K562 (cell line): ENCODE measurements at regions not wholly inside any gene's neighbourhood (a gene's known extent, or its start where the extent isn't known, plus 50 kb on each side); places are given as distances from the start of the nearest gene placed in this dataset.

ENCODE experiments used
- ATAC-seq: fragments of 200-7000 bp; cut with Tn5 transposase; 3 replicates; pipeline ENCODE4 v1.9.1; 2020; ENCODE audit warnings: moderate library complexity
- BruUV-seq: library from RNA; stranded (reverse); fragments of 400-500 nt; replicated peaks from 2 replicates; lab custom pipeline; 2021; lab: Mats Ljungman, UMichigan
- CTCF ChIA-PET: fragments of 300-600 bp; formaldehyde crosslinking; extraction: SDS; loops from one replicate; lab custom pipeline; 2021; ENCODE audit warnings: low intra/inter-chr PET ratio; lab: Yijun Ruan, JAX
- POLR2A ChIA-PET: fragments of 300-600, 350-650 bp; sonication (Branson Sonifier 250); formaldehyde crosslinking; extraction: SDS; loops from one replicate; lab custom pipeline; 2021; ENCODE audit warnings: antibody characterized with exemption, inconsistent platforms; lab: Yijun Ruan, JAX
- DNase-seq, 4 experiments: peaks; one replicate each; pipeline versions ENCODE4 v3.0.0 to v3.0.0-alpha.2; 2011 to 2018; ENCODE audit warnings: low spot score in 3 of 4, mixed read lengths in 3 of 4; ENCODE audit errors: extremely low read depth in 1 of 4
- FAIRE-seq: peaks from 2 replicates; lab custom pipeline; 2011; peaks lifted over from hg19 to GRCh38; lab: Jason Lieb, UNC
- H2AFZ ChIP-seq: 2 replicates; pipeline ENCODE4 v1.6.0; 2011; ENCODE audit warnings: low read depth, low read length, control low read depth, inconsistent platforms
- H3K27ac ChIP-seq: fragments of 200-600 bp; 3 replicates; pipeline ENCODE4 v1.8.0; 2011; ENCODE audit warnings: low read depth, mild to moderate bottlenecking, control low read depth, inconsistent platforms, low read length, moderate library complexity, mixed read lengths; ENCODE audit errors: extremely low read depth
- H3K27me3 ChIP-seq, 2 experiments: fragments of 300-600 bp in 1 of 2; 2 replicates in 1 of 2; 3 replicates in 1 of 2; pipeline versions ENCODE4 v1.6.0 to v1.8.0; 2011; ENCODE audit warnings: inconsistent platforms in 2 of 2, low read length in 2 of 2, mild to moderate bottlenecking in 1 of 2, mixed read lengths in 1 of 2, moderate library complexity in 1 of 2; ENCODE audit not compliant: control insufficient read depth in 2 of 2, insufficient read depth in 2 of 2
- H3K36me3 ChIP-seq: fragments of 300-600 bp; 3 replicates; pipeline ENCODE4 v1.8.0; 2011; ENCODE audit warnings: mild to moderate bottlenecking, low read length, inconsistent platforms; ENCODE audit not compliant: control insufficient read depth, insufficient read depth
- H3K4me1 ChIP-seq, 2 experiments: fragments of 200-600 bp in 1 of 2; replicated peaks in 1 of 2; 2 replicates in 1 of 2; 3 replicates in 1 of 2; pipeline versions ENCODE4 v1.5.1 to v1.8.0; 2011; ENCODE audit warnings: inconsistent platforms in 2 of 2, low read length in 2 of 2, mild to moderate bottlenecking in 1 of 2, mixed read lengths in 1 of 2, moderate library complexity in 1 of 2; ENCODE audit not compliant: control insufficient read depth in 2 of 2, insufficient read depth in 2 of 2
- H3K4me2 ChIP-seq: 2 replicates; pipeline ENCODE4 v1.6.1; 2011; ENCODE audit warnings: low read length, control low read depth, inconsistent platforms, mixed read lengths; ENCODE audit not compliant: insufficient read depth
- H3K4me3 ChIP-seq: fragments of 200-600 bp; sonication (generic), shearing (Covaris generic); 2 replicates; pipeline ENCODE4 v1.5.1; 2016; ENCODE audit warnings: control low read depth, inconsistent platforms
- H3K79me2 ChIP-seq: fragments of 200-600 bp; 3 replicates; pipeline ENCODE4 v1.8.0; 2011; ENCODE audit warnings: low read length, inconsistent platforms; ENCODE audit not compliant: control insufficient read depth, insufficient read depth
- H3K9ac ChIP-seq, 2 experiments: 2 replicates each; pipeline versions ENCODE4 v1.6.0 to v1.6.1; 2011; ENCODE audit warnings: low read depth in 2 of 2, low read length in 2 of 2, control low read depth in 1 of 2, inconsistent platforms in 1 of 2, mild to moderate bottlenecking in 1 of 2, mixed read lengths in 1 of 2; ENCODE audit not compliant: insufficient read depth in 1 of 2
- H3K9me1 ChIP-seq: one replicate; pipeline ENCODE4 v1.6.0; 2011; ENCODE audit warnings: inconsistent platforms, mild to moderate bottlenecking, low read length, moderate library complexity; ENCODE audit not compliant: control insufficient read depth, insufficient read depth
- H3K9me3 ChIP-seq: replicated peaks from 2 replicates; pipeline ENCODE4 v1.5.1; 2011; ENCODE audit warnings: low read depth, low read length, inconsistent platforms; ENCODE audit not compliant: control insufficient read depth, insufficient read depth
- H4K20me1 ChIP-seq: replicated peaks from 2 replicates; pipeline ENCODE4 v1.6.1; 2011; ENCODE audit warnings: low read length, inconsistent platforms, mixed read lengths; ENCODE audit not compliant: control insufficient read depth, insufficient read depth
- BCL6 ChIP-seq: fragments of 250-450 bp; sonication (Bioruptor Pico); IDR thresholded peaks from 2 replicates; pipeline ENCODE4 v1.4.0; 2020
- ETV5 ChIP-seq: sonication (generic); formaldehyde crosslinking; IDR thresholded peaks from 2 replicates; pipeline ENCODE4 v1.4.0; 2020; ENCODE audit warnings: low read depth, mild to moderate bottlenecking, missing genetic modification reagents
- FOXK1 ChIP-seq: sonication (generic); formaldehyde crosslinking; IDR thresholded peaks from 2 replicates; pipeline ENCODE4 v1.8.0; 2022; ENCODE audit warnings: missing genetic modification reagents, mild to moderate bottlenecking, borderline replicate concordance
- HCFC1 ChIP-seq: IDR thresholded peaks from 2 replicates; pipeline ENCODE4 v1.6.1; 2012; ENCODE audit warnings: low read depth, low read length, improper control_type of control experiment
- MEF2A ChIP-seq: IDR thresholded peaks from 2 replicates; pipeline ENCODE4 v1.6.1; 2011; ENCODE audit warnings: low read depth, mild to moderate bottlenecking, low read length, moderate library complexity; ENCODE audit not compliant: control insufficient read depth
- POLR2A ChIP-seq: fragments of 450-650 bp; conservative IDR thresholded peaks from 2 replicates; pipeline ENCODE4 v1.6.1; 2016
- RBM17 ChIP-seq: fragments of 200-400 bp; formaldehyde crosslinking; IDR thresholded peaks from 2 replicates; pipeline ENCODE4 v1.6.1; 2017; ENCODE audit warnings: low read depth, mild to moderate bottlenecking, low read length, borderline replicate concordance
- RFX1 ChIP-seq: fragments of 450-650 bp; IDR thresholded peaks from 2 replicates; pipeline ENCODE4 v1.6.1; 2016; ENCODE audit warnings: mild to moderate bottlenecking, moderate library complexity
- SETDB1 ChIP-seq: IDR thresholded peaks from one replicate; pipeline ENCODE4 v1.6.1; 2012; ENCODE audit warnings: low read length, control low read depth, inconsistent platforms
- SIN3B ChIP-seq: fragments of 450-650 bp; IDR thresholded peaks from 2 replicates; pipeline ENCODE4 v1.6.1; 2017; ENCODE audit warnings: low read depth, mild to moderate bottlenecking, moderate library complexity
- SMAD2 ChIP-seq: fragments of 150-350 bp; IDR thresholded peaks from 2 replicates; pipeline ENCODE4 v1.6.1; 2014; ENCODE audit warnings: low read depth, mild to moderate bottlenecking, low read length
- SREBF2 ChIP-seq: sonication (generic); formaldehyde crosslinking; IDR thresholded peaks from 2 replicates; pipeline ENCODE4 v1.4.0; 2020; ENCODE audit warnings: mild to moderate bottlenecking, missing genetic modification reagents
- ZNF143 ChIP-seq: sonication (generic); formaldehyde crosslinking; IDR thresholded peaks from 2 replicates; pipeline ENCODE4 v1.9.0; 2022; ENCODE audit warnings: mild to moderate bottlenecking, missing genetic modification reagents
- ZNF668 ChIP-seq: fragments of 250-450 bp; sonication (Bioruptor Pico); IDR thresholded peaks from 2 replicates; pipeline ENCODE4 v1.8.0; 2022; ENCODE audit warnings: mild to moderate bottlenecking, inconsistent platforms
- ZNF766 ChIP-seq: fragments of 200-800 bp; sonication (Bioruptor generic); conservative IDR thresholded peaks from 2 replicates; pipeline ENCODE4 v1.6.1; 2016; ENCODE audit warnings: missing genetic modification characterization, missing compliant biosample characterization
- WGBS: fragments of 100-300 bp; shearing (Covaris generic); methylation state at CpG from one replicate; pipeline ENCODE4 v1.1.6; 2016; ENCODE audit warnings: low coverage, mixed read lengths; ENCODE audit not compliant: insufficient coverage; ENCODE audit errors: missing lambda C conversion rate; 5-methylcytosine and 5-hydroxymethylcytosine counted together
- in situ Hi-C: fragments of 300-500 bp; cut with MboI; formaldehyde crosslinking; loops from 4 replicates; pipeline ENCODE4 v1.15.0; 2018; ENCODE audit warnings: inconsistent platforms, mixed read lengths
- intact Hi-C: fragments of 100-400 bp; cut with micrococcal nuclease; formaldehyde crosslinking; loops from 2 replicates; pipeline ENCODE4 v1.14.2; 2022
- TF ChIP-seq, protein P1 (sequence below): fragments of 250-450 bp; sonication (Bioruptor Pico); IDR thresholded peaks from 2 replicates; pipeline ENCODE4 v1.8.0; 2022; ENCODE audit warnings: inconsistent platforms
- TF ChIP-seq, protein P2 (sequence below): fragments of 250-450 bp; sonication (Bioruptor Pico); IDR thresholded peaks from 2 replicates; pipeline ENCODE4 v1.8.0; 2022; ENCODE audit warnings: moderate library complexity, mild to moderate bottlenecking, inconsistent platforms
- TF ChIP-seq, protein P3 (sequence below): fragments of 250-450 bp; sonication (Bioruptor Pico); IDR thresholded peaks from 2 replicates; pipeline ENCODE4 v1.5.0; 2020; ENCODE audit warnings: mild to moderate bottlenecking

DNA sequence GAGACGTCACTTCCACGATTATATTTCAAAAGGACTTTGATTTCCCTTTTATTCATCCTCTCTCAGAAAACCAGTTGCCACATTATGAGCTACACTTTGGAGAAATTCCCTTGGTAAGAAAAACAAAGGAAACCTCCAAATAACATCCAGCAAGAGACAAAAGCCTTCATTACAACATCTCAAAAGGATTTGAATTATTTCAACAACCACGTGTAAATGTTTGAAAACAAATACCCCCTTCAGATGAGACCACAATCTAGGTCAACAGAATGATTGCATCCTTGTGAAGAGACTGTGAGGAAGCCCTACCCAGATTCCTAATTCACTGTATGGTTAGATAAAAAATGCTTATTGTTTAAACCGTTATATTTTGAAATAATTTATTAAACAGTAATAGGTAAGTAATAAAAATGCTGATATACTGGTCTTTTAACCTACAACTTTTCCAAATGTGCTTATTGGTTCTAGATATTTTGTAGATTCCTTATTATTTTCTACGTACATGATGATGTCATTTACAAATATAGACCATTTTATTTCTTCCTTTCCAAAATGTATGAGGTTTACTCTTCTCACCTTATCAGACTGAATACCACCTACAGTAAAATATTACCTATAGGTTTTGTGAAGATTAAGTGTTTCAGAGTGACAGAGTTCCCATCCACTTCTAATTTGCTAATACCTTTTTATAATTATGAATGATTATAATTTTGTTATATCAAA is 922.7 kb upstream of the CHAC2 start:
- H2AFZ ChIP-seq: no peak overlapping the region
- intact Hi-C loops: no loop called here
- DNase-seq (no peak), ATAC-seq (no peak), FAIRE-seq (no peak)
- H3K27ac ChIP-seq: no peak overlapping the region
- BruUV-seq: no TSS peak
- H3K4me3 ChIP-seq: no peak overlapping the region
- H3K9me3 ChIP-seq: no peaks in the 10 kb centered on the region
- in situ Hi-C loops: no loop called here
- 8% methylated on average over 5 of the region's 5 CpGs for WGBS
- no peaks in the 10 kb centered on the region for H3K9me1 ChIP-seq
- no peaks in the 10 kb centered on the region for H3K79me2 ChIP-seq
- H3K4me2 ChIP-seq: no peak overlapping the region
- ChIA-PET CTCF (no interaction called here), POLR2A (no interaction called here)
- TF ChIP-seq FOXK1 (CRISPR knock-in tag) (no peak), POLR2A (no peak), SIN3B (no peak), HCFC1 (no peak), ZNF766 (CRISPR knock-in tag) (no peak), ETV5 (CRISPR knock-in tag) (no peak), SREBF2 (no peak), RFX1 (no peak), SMAD2 (no peak), MEF2A (no peak), ZNF143 (CRISPR knock-in tag) (no peak), ZNF668 (CRISPR knock-in tag) (no peak), BCL6 (no peak), SETDB1 (no peak), RBM17 (no peak)
- TF ChIP-seq, protein P1, sequence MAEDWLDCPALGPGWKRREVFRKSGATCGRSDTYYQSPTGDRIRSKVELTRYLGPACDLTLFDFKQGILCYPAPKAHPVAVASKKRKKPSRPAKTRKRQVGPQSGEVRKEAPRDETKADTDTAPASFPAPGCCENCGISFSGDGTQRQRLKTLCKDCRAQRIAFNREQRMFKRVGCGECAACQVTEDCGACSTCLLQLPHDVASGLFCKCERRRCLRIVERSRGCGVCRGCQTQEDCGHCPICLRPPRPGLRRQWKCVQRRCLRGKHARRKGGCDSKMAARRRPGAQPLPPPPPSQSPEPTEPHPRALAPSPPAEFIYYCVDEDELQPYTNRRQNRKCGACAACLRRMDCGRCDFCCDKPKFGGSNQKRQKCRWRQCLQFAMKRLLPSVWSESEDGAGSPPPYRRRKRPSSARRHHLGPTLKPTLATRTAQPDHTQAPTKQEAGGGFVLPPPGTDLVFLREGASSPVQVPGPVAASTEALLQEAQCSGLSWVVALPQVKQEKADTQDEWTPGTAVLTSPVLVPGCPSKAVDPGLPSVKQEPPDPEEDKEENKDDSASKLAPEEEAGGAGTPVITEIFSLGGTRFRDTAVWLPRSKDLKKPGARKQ: no peak
- TF ChIP-seq, protein P2, sequence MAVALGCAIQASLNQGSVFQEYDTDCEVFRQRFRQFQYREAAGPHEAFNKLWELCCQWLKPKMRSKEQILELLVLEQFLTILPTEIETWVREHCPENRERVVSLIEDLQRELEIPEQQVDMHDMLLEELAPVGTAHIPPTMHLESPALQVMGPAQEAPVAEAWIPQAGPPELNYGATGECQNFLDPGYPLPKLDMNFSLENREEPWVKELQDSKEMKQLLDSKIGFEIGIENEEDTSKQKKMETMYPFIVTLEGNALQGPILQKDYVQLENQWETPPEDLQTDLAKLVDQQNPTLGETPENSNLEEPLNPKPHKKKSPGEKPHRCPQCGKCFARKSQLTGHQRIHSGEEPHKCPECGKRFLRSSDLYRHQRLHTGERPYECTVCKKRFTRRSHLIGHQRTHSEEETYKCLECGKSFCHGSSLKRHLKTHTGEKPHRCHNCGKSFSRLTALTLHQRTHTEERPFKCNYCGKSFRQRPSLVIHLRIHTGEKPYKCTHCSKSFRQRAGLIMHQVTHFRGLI (CRISPR knock-in tag): no peak
- TF ChIP-seq, protein P3, sequence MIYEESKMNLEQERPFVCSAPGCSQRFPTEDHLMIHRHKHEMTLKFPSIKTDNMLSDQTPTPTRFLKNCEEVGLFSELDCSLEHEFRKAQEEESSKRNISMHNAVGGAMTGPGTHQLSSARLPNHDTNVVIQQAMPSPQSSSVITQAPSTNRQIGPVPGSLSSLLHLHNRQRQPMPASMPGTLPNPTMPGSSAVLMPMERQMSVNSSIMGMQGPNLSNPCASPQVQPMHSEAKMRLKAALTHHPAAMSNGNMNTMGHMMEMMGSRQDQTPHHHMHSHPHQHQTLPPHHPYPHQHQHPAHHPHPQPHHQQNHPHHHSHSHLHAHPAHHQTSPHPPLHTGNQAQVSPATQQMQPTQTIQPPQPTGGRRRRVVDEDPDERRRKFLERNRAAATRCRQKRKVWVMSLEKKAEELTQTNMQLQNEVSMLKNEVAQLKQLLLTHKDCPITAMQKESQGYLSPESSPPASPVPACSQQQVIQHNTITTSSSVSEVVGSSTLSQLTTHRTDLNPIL: no peak
- no peaks in the 10 kb centered on the region for H3K4me1 ChIP-seq
- H4K20me1 ChIP-seq: no peaks in the 10 kb centered on the region
- H3K27me3 ChIP-seq: no peaks in the 10 kb centered on the region
- no peak overlapping the region for H3K9ac ChIP-seq
- H3K36me3 ChIP-seq: no peaks in the 10 kb centered on the region
